Adrenal gland (tissue), 5 donors: ENCODE measurements at regions not wholly inside any gene's neighbourhood (a gene's known extent, or its start where the extent isn't known, plus 50 kb on each side); places are given as distances from the start of the nearest gene placed in this dataset.

Experiments used
- CTCF ChIP-seq, 6 experiments: fragments of 450-650 bp in 4 of 6; fragments of 200-600 bp in 2 of 6; sonication (generic) in 1 of 6; IDR thresholded peaks; 1 replicate in 5 of 6; 2 replicates in 1 of 6; pipeline versions ENCODE4 v1.5.1 to v1.8.0; 2016 to 2021; ENCODE audit warnings: antibody characterized with exemption in 6 of 6, mild to moderate bottlenecking in 2 of 6, moderate library complexity in 1 of 6
- POLR2A ChIP-seq, 2 donors: fragments of 450-650 bp; IDR thresholded peaks; one replicate each; pipeline ENCODE4 v1.6.1; 2017; ENCODE audit warnings: antibody characterized with exemption in 2 of 2, mild to moderate bottlenecking in 2 of 2, moderate library complexity in 1 of 2
- donor health status: DM: no; HTN: no; CAD: no.

GRCh38 chr12:91610561-91610960 lies 427.9 kb upstream of the DCN start:
- TF ChIP-seq CTCF (IDR thresholded peaks at IDR 0.05) (no peak), POLR2A (IDR thresholded peaks at IDR 0.05) (no peak)
